ENCODE measurements at regions not wholly inside any gene's neighbourhood (a gene's known extent, or its start where the extent isn't known, plus 50 kb on each side); places are given as distances from the start of the nearest gene placed in this dataset.

DNA sequence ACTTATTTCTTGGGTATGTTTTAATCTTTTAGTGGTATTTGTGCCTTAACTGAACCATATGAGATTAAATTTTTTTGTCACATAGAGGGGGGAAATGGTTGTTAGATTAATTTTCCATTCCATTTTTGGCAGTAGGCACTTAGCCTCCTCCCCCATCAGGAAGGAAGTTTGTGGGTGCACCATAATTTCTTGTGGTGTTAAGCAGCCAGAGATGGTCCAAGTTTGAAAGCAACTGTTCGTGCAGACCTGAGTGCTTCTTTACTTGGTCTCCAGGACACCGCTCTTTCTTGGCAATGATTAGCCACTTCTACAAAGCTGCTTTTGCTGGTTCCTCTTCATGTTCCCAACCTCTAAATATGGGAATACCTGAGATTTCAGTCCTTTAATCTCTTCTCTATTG, 92.7 kb upstream of the RPL34 start:
- TF ChIP-seq GATA2 (IDR thresholded peaks at IDR 0.05; ENCODE audit: low read depth, low read length) (no peak), GATA3 (IDR thresholded peaks at IDR 0.05; ENCODE audit: low read depth, low read length) (no peak)

All from SH-SY5Y (cell line).